GM12892 (cell line): ENCODE measurements at regions not wholly inside any gene's neighbourhood (a gene's known extent, or its start where the extent isn't known, plus 50 kb on each side); places are given as distances from the start of the nearest gene placed in this dataset.

Source experiments
- POLR2A ChIP-seq: IDR thresholded peaks from 2 replicates; pipeline ENCODE4 v1.6.1; 2011; ENCODE audit warnings: low read depth, low read length, control low read depth
- TAF1 ChIP-seq: IDR thresholded peaks from 2 replicates; pipeline ENCODE4 v1.6.1; 2011; ENCODE audit warnings: low read depth, mild to moderate bottlenecking, control low read depth, low read length, borderline replicate concordance

- TF ChIP-seq POLR2A, result no peak
- TF ChIP-seq TAF1, result no peak
Measured at GRCh38 chr2:65602603-65603235, 170.3 kb upstream of the SPRED2 start.
